HCT116 (cell line): ENCODE measurements at regions not wholly inside any gene's neighbourhood (a gene's known extent, or its start where the extent isn't known, plus 50 kb on each side); places are given as distances from the start of the nearest gene placed in this dataset.

Experiments used
- CTCF ChIP-seq, 3 experiments: fragments of 200-600 bp in 1 of 3; sonication (generic) in 1 of 3; IDR thresholded peaks in 2 of 3; conservative IDR thresholded peaks in 1 of 3; 2 replicates each; pipeline ENCODE4 v1.5.1; 2012 to 2017; ENCODE audit warnings: low read depth in 2 of 3, low read length in 2 of 3, antibody characterized with exemption in 1 of 3, borderline replicate concordance in 1 of 3, control low read depth in 1 of 3, mild to moderate bottlenecking in 1 of 3, mixed read lengths in 1 of 3, mixed run types in 1 of 3, moderate library complexity in 1 of 3; ENCODE audit not compliant: insufficient read depth in 1 of 3
- POLR2AphosphoS5 ChIP-seq: IDR thresholded peaks from 2 replicates; pipeline ENCODE4 v1.6.1; 2011; ENCODE audit warnings: mild to moderate bottlenecking, low read depth, low read length, moderate library complexity
- YY1 ChIP-seq: IDR thresholded peaks from 2 replicates; pipeline ENCODE4 v1.6.1; 2011; ENCODE audit warnings: low read length, low read depth, moderate library complexity, mild to moderate bottlenecking; ENCODE audit not compliant: insufficient replicate concordance; ENCODE audit errors: extremely low read depth

- TF ChIP-seq CTCF (IDR thresholded peaks at IDR 0.05 in 2 of 3, conservative IDR thresholded peaks at IDR 0.05 in 1 of 3; ENCODE audit: borderline replicate concordance in 1 of 3, insufficient read depth in 1 of 3, low read depth in 2 of 3, low read length in 2 of 3) (no peak), POLR2AphosphoS5 (no peak), YY1 (no peak)
Observed at GRCh38 chr3:59565125-59565524, 515.3 kb upstream of the CFAP20DC start.
